Lower lobe of right lung (tissue), 2 donors: ENCODE measurements at regions not wholly inside any gene's neighbourhood (a gene's known extent, or its start where the extent isn't known, plus 50 kb on each side); places are given as distances from the start of the nearest gene placed in this dataset.
"Not testable (repeated sequence)": the region's sequence is repeated elsewhere in the genome, so short reads cannot be mapped to it uniquely, and the experiment has no call there.

Experiments used
- ATAC-seq, 2 donors: fragments of 200-7000 bp; cut with Tn5 transposase; one replicate each; pipeline ENCODE4 v1.9.1; 2020 to 2022; ENCODE audit warnings: mild to moderate bottlenecking in 2 of 2, moderate library complexity in 2 of 2
- DNase-seq: peaks from one replicate; pipeline ENCODE4 v3.0.0-alpha.2; 2020
- H3K27ac ChIP-seq: fragments of 200-600 bp; one replicate; pipeline ENCODE4 v1.8.0; 2022
- H3K27me3 ChIP-seq: fragments of 200-600 bp; one replicate; pipeline ENCODE4 v1.8.0; 2022; ENCODE audit warnings: low read depth
- H3K36me3 ChIP-seq: fragments of 200-600 bp; one replicate; pipeline ENCODE4 v1.8.0; 2022; ENCODE audit warnings: mild to moderate bottlenecking
- H3K4me1 ChIP-seq: fragments of 200-600 bp; one replicate; pipeline ENCODE4 v1.8.0; 2022
- H3K4me3 ChIP-seq: fragments of 200-600 bp; one replicate; pipeline ENCODE4 v1.8.0; 2022; ENCODE audit warnings: mild to moderate bottlenecking
- H3K9me3 ChIP-seq: fragments of 200-600 bp; one replicate; pipeline ENCODE4 v1.8.0; 2022
- intact Hi-C: fragments of 100-400 bp; cut with DNase I; formaldehyde crosslinking; loops from one replicate; pipeline ENCODE4 v1.11.0; 2022
- TF ChIP-seq, protein P1 (sequence below): fragments of 200-600 bp; IDR thresholded peaks from one replicate; pipeline ENCODE4 v1.8.0; 2022; ENCODE audit warnings: antibody characterized with exemption, mild to moderate bottlenecking
- donor health status: DM: no; HTN: yes; CAD: no; lungs with severe emphysema.

DNA sequence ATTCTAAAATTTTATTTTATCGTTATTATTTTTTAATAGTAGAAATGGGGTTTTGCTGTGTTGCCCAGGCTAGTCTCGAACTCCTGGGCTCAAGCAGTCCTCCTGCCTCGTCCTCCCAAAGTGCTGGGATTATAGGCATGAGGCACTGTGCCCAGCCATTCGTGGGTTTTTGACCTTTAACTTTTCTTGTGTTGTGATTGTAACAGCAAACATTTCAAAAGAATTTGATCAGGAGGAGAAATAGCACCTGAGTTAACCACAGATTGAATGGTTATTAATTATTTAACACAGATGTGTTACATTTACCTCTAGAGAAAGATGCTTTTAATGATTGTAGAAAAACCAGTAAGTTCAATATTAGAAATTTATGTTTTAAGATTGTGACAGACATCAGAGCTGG lies 132.0 kb downstream of the HAUS1 start:
- Histone ChIP-seq H3K27me3 (no peaks in the 10 kb centered on the region), H3K36me3 (no peaks in the 10 kb centered on the region), H3K4me3 (no peak overlapping the region), H3K9me3 (no peaks in the 10 kb centered on the region), H3K27ac (no peak overlapping the region), H3K4me1 (no peaks in the 10 kb centered on the region)
- DNase-seq (no peak), ATAC-seq (no peak)
- intact Hi-C loops: no loop called here
- TF ChIP-seq, protein P1, sequence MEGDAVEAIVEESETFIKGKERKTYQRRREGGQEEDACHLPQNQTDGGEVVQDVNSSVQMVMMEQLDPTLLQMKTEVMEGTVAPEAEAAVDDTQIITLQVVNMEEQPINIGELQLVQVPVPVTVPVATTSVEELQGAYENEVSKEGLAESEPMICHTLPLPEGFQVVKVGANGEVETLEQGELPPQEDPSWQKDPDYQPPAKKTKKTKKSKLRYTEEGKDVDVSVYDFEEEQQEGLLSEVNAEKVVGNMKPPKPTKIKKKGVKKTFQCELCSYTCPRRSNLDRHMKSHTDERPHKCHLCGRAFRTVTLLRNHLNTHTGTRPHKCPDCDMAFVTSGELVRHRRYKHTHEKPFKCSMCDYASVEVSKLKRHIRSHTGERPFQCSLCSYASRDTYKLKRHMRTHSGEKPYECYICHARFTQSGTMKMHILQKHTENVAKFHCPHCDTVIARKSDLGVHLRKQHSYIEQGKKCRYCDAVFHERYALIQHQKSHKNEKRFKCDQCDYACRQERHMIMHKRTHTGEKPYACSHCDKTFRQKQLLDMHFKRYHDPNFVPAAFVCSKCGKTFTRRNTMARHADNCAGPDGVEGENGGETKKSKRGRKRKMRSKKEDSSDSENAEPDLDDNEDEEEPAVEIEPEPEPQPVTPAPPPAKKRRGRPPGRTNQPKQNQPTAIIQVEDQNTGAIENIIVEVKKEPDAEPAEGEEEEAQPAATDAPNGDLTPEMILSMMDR: no peak

DNA sequence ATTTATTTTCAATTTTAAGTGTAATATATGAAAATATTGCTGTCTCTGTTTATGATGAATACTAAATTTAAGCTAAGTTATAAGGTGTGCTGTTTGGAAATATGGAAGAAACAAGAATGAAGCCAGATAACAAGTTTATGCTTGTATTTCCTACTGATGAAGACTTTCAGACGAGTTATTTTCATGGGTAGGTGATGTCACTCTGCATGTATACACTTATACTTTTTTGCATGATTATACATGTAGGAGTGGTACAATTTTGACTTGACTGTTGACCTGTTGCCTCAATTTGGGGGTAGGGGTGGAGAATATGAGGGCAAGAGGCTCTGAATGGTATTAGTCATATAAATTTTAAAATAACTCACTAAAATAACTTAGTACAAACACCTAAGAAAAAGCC lies 133.7 kb downstream of the HAUS1 start:
- H3K36me3 ChIP-seq: no peaks in the 10 kb centered on the region
- no peak overlapping the region for H3K4me3 ChIP-seq
- no peaks in the 10 kb centered on the region for H3K27me3 ChIP-seq
- no peaks in the 10 kb centered on the region for H3K4me1 ChIP-seq
- intact Hi-C loops: no loop called here
- ATAC-seq (no peak), DNase-seq (no peak)
- no peak overlapping the region for H3K27ac ChIP-seq
- TF ChIP-seq, protein P1: no peak
- no peaks in the 10 kb centered on the region for H3K9me3 ChIP-seq

DNA sequence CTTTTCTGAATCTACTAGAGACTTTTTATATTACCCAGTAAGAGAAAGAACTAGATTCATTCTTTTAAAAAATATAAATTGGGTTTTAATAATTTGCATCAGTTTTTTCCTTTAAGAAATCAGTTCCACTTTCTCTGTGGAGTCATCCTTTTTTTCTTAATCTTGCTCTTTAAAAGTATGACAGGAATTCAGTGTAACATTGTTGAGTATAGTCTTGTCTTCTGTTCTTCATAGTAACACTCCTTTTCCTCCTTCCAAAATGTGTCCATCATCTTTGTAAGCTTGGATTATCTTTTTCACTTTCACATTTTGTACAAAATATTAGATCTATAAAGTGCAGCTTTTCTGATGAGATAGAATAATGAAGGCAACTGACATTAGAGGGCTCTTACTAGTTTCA lies 135.4 kb downstream of the HAUS1 start:
- no peak overlapping the region for H3K27ac ChIP-seq

DNA sequence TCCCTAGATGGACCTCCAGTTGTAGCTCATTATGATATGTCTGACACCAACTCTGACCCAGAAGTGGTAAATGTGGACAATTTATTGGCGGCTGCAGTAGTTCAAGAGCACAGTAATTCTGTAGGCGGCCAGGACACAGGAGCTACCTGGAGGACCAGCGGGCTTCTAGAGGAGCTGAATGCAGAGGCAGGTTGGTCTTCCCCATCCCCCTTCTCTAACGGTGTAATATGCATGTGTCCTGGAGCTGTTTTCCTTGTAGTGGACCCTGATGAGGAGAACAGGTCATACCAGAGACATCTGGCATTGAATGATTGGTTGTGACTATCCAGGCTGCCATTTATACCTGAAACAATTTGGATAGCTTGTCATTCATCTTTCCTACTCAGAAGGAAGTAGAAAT lies 135.8 kb downstream of the HAUS1 start:
- no peak for ATAC-seq
- intact Hi-C loops: no loop called here

More for the DNA sequence above, 135.4 kb downstream of the HAUS1 start:
- TF ChIP-seq, protein P1: no peak
- no peak for ATAC-seq
- Histone ChIP-seq H3K27me3 (no peaks in the 10 kb centered on the region), H3K9me3 (no peaks in the 10 kb centered on the region), H3K36me3 (no peaks in the 10 kb centered on the region), H3K4me3 (no peak overlapping the region), H3K4me1 (no peaks in the 10 kb centered on the region)
- no peak for DNase-seq
- intact Hi-C loops: no loop called here

DNA sequence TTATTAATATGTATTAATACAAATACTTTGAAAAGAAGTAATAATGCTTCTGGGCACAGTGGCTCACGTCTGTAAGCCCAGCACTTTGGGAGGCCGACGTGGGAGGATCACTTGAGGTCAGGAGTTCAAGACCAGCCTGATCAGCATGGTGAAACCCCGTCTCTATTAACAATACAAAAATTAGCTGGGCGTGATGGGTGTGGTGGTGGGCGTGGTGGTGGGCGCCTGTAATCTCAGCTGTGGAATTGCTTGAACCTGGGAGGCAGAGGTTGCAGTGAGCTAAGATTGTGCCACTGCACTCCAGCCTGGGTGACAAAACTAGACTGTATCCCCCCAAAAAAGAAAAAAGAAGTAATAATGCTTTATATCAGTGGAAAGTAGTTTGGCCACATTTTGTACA lies 137.2 kb downstream of the HAUS1 start:
- intact Hi-C loops, ATAC-seq, DNase-seq: not testable (repeated sequence)

More for the DNA sequence above, 135.8 kb downstream of the HAUS1 start:
- Histone ChIP-seq H3K4me3 (no peak overlapping the region), H3K36me3 (no peaks in the 10 kb centered on the region), H3K27ac (no peak overlapping the region), H3K9me3 (no peaks in the 10 kb centered on the region), H3K27me3 (no peaks in the 10 kb centered on the region), H3K4me1 (no peaks in the 10 kb centered on the region)
- TF ChIP-seq, protein P1: no peak
- no peak for DNase-seq

DNA sequence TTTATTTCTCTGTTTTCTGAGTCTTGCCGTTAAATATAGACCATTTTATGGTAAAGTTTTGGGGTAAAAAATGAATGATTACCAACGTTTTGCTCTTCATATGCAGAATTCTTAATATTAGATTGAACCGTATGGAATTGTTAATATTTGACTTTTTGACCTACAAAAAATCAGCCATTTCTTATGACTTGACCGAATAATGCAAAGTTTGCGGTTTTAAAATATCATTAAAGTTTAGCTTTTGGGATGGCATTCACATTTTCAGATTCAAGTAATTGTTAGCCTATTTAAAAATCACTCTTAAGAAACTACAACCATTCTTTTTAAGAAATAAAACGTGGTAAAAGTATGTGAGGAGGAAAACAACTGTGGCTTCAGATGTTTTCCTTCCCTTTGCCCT lies 138.0 kb downstream of the HAUS1 start:
- no peak overlapping the region for H3K4me3 ChIP-seq
- H3K4me1 ChIP-seq: no peaks in the 10 kb centered on the region
- no peaks in the 10 kb centered on the region for H3K36me3 ChIP-seq
- TF ChIP-seq, protein P1: no peak
- intact Hi-C loops: no loop called here
- H3K27me3 ChIP-seq: no peaks in the 10 kb centered on the region
- no peak for DNase-seq
- ATAC-seq: no peak
- H3K27ac ChIP-seq: no peak overlapping the region
- H3K9me3 ChIP-seq: no peaks in the 10 kb centered on the region

More for the DNA sequence above, 137.2 kb downstream of the HAUS1 start:
- H3K36me3 ChIP-seq, H3K4me1 ChIP-seq, H3K4me3 ChIP-seq, H3K9me3 ChIP-seq, H3K27ac ChIP-seq, H3K27me3 ChIP-seq: not testable (repeated sequence)
